WTC11 (cell line): ENCODE measurements at regions not wholly inside any gene's neighbourhood (a gene's known extent, or its start where the extent isn't known, plus 50 kb on each side); places are given as distances from the start of the nearest gene placed in this dataset.

Experiments
- CTCF ChIP-seq: fragments of 200-600 bp; IDR thresholded peaks from 2 replicates; pipeline ENCODE4 v1.8.0; 2022; ENCODE audit warnings: antibody characterized with exemption
- EMX1 ChIP-seq: fragments of 250-450 bp; sonication (Bioruptor Pico); IDR thresholded peaks from 2 replicates; pipeline ENCODE4 v1.8.0; 2021; ENCODE audit warnings: mild to moderate bottlenecking
- TF ChIP-seq, protein P1 (sequence below): sonication (generic); formaldehyde crosslinking; IDR thresholded peaks from 2 replicates; pipeline ENCODE4 v1.8.0; 2022; ENCODE audit warnings: mild to moderate bottlenecking, missing genetic modification reagents

DNA sequence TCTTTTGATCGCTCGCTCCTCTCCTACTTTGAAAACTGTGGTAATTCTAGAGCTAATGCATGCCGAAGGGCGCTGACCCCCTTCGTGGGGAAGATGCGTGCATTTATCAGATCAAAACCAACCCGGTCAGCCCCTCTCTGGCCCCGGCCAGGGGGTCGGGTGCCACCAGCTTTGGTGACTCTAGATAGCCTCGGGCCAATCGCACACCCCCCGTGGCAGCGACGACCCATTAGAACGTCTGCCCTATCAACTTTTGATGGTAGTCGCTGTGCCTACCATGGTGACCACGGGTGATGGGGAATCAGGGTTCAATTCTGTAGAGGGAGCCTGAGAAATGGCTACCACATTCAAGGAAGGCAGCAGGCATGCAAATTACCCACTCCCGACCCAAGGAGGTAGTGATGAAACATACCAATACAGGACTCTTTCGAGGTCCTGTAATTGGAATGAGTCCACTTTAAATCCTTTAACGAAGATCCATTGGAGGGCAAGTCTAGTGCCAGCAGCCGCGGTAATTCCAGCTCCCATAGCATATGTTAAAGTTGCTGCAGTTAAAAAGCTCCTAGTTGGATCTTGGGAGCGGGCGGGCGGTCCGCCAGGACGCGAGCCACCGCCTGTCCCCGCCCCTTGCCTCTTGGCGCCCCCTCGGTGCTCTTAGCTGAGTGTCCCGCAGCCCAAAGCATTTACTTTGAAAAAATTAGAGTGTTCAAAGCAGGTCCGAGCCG, 3898.2 kb upstream of the OR11H1 start:
- TF ChIP-seq CTCF = no peak
- no peak for TF ChIP-seq EMX1 (CRISPR knock-in tag)
- TF ChIP-seq, protein P1, sequence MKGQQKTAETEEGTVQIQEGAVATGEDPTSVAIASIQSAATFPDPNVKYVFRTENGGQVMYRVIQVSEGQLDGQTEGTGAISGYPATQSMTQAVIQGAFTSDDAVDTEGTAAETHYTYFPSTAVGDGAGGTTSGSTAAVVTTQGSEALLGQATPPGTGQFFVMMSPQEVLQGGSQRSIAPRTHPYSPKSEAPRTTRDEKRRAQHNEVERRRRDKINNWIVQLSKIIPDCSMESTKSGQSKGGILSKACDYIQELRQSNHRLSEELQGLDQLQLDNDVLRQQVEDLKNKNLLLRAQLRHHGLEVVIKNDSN (CRISPR knock-in tag) = no peak
